ELR (cell line): ENCODE measurements at regions not wholly inside any gene's neighbourhood (a gene's known extent, or its start where the extent isn't known, plus 50 kb on each side); places are given as distances from the start of the nearest gene placed in this dataset.
"Not testable (repeated sequence)": the region's sequence is repeated elsewhere in the genome, so short reads cannot be mapped to it uniquely, and the experiment has no call there.

Source experiments
- DNase-seq: peaks from one replicate; pipeline ENCODE4 v3.0.0-alpha.2; 2015; ENCODE audit warnings: low read depth

DNA sequence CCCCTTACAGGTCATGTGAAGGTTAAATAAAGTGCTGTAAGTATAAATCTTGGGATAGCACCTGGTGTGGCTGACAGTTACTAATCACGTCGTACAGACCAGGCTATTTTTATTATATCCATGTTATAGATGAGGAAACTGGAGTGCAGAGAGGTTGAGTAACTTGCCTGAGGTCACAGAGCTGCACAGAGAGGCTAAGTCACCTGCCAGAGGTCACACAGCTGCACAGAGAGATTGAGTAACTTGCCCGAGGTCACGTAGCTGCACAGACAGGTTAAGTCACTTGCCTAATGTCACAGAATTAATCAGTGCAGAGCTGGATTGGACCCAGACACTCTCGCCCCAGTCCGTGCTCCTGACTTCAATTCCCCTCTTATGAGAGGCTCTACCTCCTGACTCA is 171.5 kb downstream of the NUP210 start:
- no peak for DNase-seq

GRCh38 chr3:13245615-13245978 is 172.4 kb upstream of the IQSEC1 start:
- no peak for DNase-seq

DNA sequence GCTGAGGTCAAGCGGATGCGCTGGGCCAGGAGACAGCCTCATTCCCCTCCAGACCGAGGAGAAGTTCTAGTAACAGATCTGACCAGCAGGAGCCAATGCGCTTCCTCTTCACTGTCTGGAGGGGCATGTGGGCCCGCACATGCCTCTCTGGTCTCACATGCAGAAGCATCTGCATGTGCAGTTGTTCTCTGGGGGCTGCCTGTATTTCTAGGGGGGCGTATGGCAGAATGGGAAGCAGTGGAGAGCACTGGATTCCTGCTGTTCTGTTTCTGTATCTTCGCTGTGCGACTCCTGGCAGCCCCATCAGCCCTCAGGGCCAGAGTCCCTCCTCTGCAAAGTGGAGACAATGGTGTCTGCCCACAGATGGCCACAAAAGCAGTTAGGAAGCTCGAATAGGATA is 170.4 kb upstream of the IQSEC1 start:
- no peak for DNase-seq

DNA sequence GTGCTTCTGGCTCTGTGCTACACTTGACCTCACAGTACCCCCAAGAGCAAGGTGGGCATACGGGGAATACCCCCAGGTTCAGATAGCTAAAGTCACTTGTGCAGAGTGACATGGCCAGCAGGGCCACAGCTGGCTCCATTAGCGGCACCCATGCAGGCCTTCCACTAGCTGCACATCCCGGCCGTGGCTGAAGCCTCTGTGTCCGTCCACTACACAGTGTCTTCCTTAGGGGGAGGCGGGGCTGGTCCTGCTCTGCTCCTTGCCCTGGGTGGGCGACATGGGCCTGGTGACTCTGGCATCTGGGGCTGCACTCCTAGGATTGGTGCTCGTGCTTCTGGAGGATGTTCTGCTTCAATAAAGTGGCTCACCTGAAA is 169.1 kb upstream of the IQSEC1 start:
- DNase-seq = no peak

DNA sequence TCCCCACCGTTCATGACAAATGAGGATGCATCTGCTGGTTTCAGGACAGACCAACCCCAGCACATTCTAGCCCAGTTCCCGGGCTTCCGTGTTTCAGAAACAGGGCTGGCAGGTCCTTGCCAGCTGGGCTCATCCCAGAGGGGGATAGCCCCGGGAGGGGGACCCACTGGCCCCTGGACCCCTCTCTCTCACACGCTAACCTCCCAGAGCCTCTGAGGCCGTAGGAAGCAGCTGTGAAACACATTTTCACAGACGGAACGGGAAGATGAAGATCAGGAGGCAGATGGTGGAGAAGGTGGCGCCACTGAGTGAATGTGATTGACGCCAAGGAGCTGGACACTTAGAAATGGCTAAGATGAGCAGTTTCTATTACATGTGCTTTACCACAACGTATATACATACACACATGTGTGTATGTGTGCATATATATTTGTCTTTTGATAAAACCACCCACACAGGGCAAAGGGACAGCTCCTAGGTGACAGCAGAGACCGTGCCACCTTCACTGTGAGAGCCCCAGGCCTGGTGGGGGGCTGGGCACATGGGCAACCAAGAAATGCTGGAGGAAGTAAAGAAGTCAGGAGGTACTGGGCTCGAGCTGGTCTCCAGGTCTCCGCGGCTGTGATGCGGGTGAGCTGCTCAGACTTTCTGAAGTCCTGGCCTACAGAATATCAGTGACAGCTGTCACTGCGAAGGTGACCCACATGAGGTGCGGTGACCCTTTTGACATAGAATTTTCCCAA is 168.6 kb upstream of the IQSEC1 start:
- no peak for DNase-seq

GRCh38 chr3:13240928-13241618 is 167.8 kb upstream of the IQSEC1 start:
- DNase-seq = no peak

- DNase-seq = no peak
These were observed 166.2 kb upstream of the IQSEC1 start for GRCh38 chr3:13239467-13239760.

- no peak for DNase-seq
These were observed 165.6 kb upstream of the IQSEC1 start for GRCh38 chr3:13238687-13239466.

DNA sequence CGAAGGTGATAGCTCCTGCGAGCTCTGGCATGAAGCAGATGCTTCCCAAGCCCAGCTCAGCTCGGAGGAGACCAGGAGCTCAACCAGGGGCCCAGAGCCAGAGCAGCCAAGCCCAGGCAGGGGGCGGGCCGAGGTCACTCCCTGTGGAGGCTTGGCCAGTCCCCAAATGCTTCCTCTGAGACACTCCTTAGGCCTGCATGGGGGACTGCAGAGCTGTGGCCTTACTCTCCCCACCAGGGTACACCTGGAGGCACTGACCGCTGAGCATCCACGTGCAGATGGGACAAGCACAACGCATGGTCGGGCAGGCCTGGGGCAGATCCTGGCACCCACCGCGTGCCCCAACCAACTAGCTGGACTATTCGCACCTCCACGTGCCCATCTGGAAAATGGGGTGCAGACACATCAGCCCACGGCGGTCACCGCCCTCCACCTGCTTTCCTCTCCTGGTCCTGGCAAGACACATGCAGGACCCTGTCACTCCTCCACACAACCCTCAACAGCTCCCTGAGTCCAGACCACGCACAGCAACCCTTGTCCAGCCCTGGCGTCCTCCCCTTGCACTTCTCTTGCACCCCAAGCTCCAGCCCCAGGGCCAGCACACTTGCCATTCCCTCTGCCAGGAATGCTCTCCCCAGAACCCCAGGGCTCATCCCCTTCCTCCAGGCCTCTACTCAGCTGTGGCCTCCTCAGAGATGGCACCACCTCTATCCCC is 164.7 kb upstream of the IQSEC1 start:
- no peak for DNase-seq

DNA sequence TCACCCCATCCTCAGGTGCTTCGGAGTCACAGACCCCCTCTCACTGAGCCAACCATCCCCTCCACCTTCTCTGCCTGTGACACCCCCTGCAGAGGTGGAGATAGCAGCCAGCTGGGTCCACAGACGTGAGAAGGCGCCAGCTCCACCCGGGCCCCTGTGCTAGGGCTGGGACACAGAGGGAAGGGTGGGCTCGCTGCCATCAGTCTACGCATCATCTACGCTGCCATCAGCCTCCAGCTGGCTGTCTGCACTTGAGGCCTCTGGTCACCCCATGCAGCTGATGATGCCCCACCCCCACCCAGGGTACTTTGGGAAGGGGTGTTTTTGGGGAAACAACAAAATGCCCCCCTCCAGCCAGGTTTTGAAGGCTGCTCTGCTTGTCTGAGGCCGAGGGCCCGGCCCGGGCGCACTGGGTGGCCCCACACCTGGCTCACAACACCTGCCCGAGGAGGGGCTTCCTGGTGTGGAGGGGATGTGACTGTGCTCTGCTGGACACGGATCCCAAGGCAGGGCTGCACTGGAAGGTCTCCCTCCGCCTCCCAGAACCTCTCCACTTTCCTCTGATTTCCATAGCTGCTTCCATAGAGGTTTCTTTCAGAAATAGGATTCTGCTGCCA is 163.4 kb upstream of the IQSEC1 start:
- DNase-seq = no peak

GRCh38 chr3:13235897-13236296 is 162.7 kb upstream of the IQSEC1 start:
- DNase-seq = no peak

GRCh38 chr3:13235079-13235478 is 161.8 kb upstream of the IQSEC1 start:
- DNase-seq = no peak

DNA sequence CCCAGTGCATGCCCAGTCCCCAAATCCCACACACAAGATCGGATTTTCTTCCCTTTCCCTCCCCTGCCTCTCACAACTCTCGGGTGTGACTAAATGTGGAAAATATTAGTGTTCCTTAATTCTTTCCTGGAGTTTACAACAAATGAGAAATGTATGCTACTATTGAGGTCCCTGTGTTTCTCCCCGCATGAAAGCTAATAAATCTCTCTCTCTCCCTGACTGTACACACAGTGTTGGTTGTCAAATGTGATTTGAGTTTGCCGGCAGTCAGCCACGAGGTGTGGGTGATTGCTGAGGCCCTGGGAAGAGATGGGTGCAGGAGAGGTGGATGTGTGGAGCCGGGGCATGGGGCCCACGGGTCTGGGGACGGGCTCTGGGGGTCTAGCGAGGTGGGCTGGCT is 161.4 kb upstream of the IQSEC1 start:
- no peak for DNase-seq

DNA sequence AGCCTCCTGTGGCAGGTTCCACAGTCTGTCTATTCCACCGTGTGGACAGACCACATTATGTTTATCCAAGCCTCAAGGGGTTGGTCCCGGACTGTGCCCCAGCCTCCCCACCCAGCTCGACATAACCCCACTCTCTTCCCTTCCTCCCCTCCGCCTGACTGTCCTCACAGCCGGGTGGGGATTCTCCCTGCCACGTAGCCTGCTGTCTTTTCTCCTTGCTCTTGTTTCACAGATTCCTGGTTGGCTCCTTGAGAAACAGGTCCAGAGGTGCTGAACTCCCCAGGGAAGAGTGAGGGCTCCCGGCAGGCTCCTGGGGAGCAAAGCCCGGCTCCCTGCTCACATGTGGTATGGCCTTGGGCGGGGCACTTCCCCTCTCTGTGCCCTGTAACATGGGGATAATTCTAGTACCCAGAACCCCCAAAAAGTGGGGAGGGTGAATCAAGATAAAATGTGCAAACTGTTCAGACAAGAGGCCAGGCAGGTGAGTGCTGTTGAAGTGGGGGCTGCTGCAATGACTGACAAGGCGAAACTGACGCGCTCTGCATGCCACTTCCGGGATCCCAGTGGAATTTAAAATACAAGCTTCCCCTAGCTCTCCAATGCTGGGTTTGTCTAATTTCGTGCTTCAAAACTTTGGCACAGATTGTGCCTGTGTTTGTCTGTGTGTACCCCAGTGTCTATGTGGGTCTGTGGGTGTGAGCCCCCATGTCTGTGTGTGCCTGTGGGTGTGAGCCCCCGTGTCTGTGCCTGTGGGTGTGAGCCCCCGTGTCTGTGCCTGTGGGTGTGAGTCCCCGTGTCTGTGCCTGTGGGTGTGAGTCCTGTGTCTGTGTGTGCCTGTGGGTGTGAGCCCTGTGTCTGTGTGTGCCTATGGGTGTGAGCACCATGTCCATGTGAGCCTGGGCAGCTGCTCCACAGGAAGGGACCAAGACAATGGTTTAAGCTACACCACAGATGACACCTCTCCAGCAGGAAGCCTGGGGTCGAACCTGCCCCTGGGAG is 160.6 kb upstream of the IQSEC1 start:
- no peak for DNase-seq

GRCh38 chr3:13231781-13232666 is 158.8 kb upstream of the IQSEC1 start:
- DNase-seq = peak; percentile 7

DNA sequence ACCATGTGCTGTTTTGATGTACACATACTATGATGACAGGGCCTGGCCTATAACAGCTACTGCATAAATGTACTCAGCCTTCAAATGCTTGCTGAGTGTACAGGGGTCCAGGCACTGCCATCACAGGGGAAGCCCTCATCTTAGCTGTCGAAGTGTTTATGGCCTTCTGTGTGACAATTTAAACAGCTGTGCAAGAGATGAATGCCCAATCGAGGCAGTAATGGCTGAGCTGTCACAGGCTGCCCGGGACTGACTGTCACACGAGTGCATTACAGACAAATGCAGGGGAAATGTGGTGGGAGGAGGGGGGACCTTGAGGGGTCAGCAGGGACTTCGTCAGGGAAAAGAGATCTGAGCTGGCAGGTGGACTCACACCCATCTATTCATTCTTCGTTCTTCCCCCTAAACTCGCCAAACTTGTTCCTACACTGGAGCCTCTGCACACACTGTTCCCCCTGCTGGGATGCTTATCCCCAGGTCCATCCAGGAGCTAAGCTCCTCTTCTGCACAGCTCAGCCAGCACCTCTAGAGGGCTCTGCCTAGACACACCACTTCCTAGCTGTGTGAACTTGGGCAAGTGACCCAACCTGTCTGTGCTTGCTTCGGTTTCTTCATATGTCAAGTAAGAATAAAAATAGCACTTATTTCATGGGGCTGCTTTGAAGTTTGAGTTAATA is 156.2 kb upstream of the IQSEC1 start:
- DNase-seq = peak; percentile 42

GRCh38 chr3:13228584-13228983 is 155.4 kb upstream of the IQSEC1 start:
- no peak for DNase-seq

DNA sequence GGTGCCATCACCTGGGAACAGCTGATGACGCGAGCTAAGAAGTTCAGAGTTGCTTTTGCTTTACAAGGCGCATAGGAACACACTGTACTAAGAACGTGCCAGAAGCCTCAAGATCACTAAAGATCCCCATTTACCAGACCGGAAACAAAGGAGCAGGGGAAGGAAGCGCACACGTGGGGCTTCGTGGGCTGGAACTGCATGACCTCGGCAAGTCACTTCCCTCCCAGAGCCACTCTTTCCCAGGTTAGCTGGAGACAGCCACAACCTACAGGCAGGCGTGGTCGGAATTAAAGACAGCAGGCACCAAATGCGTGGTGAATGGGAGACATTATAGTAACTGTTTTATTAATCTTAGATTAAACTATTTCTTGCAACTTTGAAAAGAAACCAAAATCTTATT is 154.9 kb upstream of the IQSEC1 start:
- DNase-seq = not testable (repeated sequence)
